Suprapubic skin (tissue), 3 donors: ENCODE measurements at regions not wholly inside any gene's neighbourhood (a gene's known extent, or its start where the extent isn't known, plus 50 kb on each side); places are given as distances from the start of the nearest gene placed in this dataset.

Experiments used
- CTCF ChIP-seq, 2 donors: fragments of 200-600 bp in 1 of 2; fragments of 450-650 bp in 1 of 2; sonication (generic) in 1 of 2; IDR thresholded peaks; one replicate each; pipeline ENCODE4 v1.5.1; 2016 to 2019; ENCODE audit warnings: antibody characterized with exemption in 2 of 2, mild to moderate bottlenecking in 1 of 2, moderate library complexity in 1 of 2
- POLR2A ChIP-seq, 2 donors: fragments of 450-650 bp; IDR thresholded peaks; one replicate each; pipeline ENCODE4 v1.6.1; 2017; ENCODE audit warnings: antibody characterized with exemption in 2 of 2, mild to moderate bottlenecking in 2 of 2, moderate library complexity in 2 of 2

- TF ChIP-seq CTCF (IDR thresholded peaks at IDR 0.05) (no peak), POLR2A (IDR thresholded peaks at IDR 0.05) (no peak)
These were observed 138.1 kb upstream of the WWC1 start for GRCh38 chr5:168153263-168153875.
